ENCODE measurements at regions not wholly inside any gene's neighbourhood (a gene's known extent, or its start where the extent isn't known, plus 50 kb on each side); places are given as distances from the start of the nearest gene placed in this dataset.

GRCh38 chr15:100829457-100829856, 50.2 kb upstream of the ALDH1A3 start:
- DNase-seq, result no peak

Data from NCI-H1417 treated with DMSO at 0.1 percent for 48 hours (cell line).